B cell (primary cell): ENCODE measurements at regions not wholly inside any gene's neighbourhood (a gene's known extent, or its start where the extent isn't known, plus 50 kb on each side); places are given as distances from the start of the nearest gene placed in this dataset.

Experiments used
- ATAC-seq: fragments of 200-7000 bp; cut with Tn5 transposase; one replicate; pipeline ENCODE4 v1.10.0; 2021; ENCODE audit warnings: low read depth, mild to moderate bottlenecking, moderate number of reproducible peaks, moderate library complexity
- CTCF ChIA-PET: fragments of 350-600 bp; sonication (Branson Sonifier 250); formaldehyde crosslinking; loops from one replicate; lab custom pipeline; 2021; ENCODE audit warnings: antibody characterized with exemption, inconsistent platforms; lab: Charles Lee
- POLR2A ChIA-PET: fragments of 350-600 bp; sonication (Branson Sonifier 250); formaldehyde crosslinking; loops from one replicate; lab custom pipeline; 2021; ENCODE audit warnings: antibody characterized with exemption; lab: Charles Lee
- DNase-seq: peaks from one replicate; pipeline ENCODE4 v3.0.0; 2013
- H2AFZ ChIP-seq: 2 replicates; pipeline ENCODE4 v1.6.1; 2012; ENCODE audit warnings: mild to moderate bottlenecking, low read depth, low read length; ENCODE audit not compliant: insufficient read depth, poor library complexity, severe bottlenecking
- H3K27ac ChIP-seq, 2 donors: 1 replicate in 1 of 2; 2 replicates in 1 of 2; pipeline ENCODE4 v1.5.1; 2012 to 2013; ENCODE audit warnings: low read length in 2 of 2, mild to moderate bottlenecking in 2 of 2, moderate library complexity in 1 of 2
- H3K27me3 ChIP-seq, 4 experiments: fragments of 200-600 bp in 1 of 4; sonication (generic) in 1 of 4; replicated peaks in 1 of 4; 1 replicate in 2 of 4; 2 replicates in 2 of 4; pipeline versions ENCODE4 v1.6.1 to v1.7.0; 2013 to 2016; ENCODE audit warnings: low read length in 3 of 4, mild to moderate bottlenecking in 2 of 4, mixed read lengths in 1 of 4, moderate library complexity in 1 of 4; ENCODE audit not compliant: insufficient read depth in 4 of 4, control insufficient read depth in 3 of 4; ENCODE audit errors: control extremely low read depth in 1 of 4
- H3K36me3 ChIP-seq, 2 experiments: replicated peaks in 1 of 2; 1 replicate in 1 of 2; 2 replicates in 1 of 2; pipeline versions ENCODE4 v1.6.1 to v1.7.1; 2013; ENCODE audit warnings: low read length in 1 of 2; ENCODE audit not compliant: insufficient read depth in 2 of 2, control insufficient read depth in 1 of 2; ENCODE audit errors: control extremely low read depth in 1 of 2, extremely low read depth in 1 of 2
- H3K4me1 ChIP-seq, 2 donors: fragments of 200-600 bp in 1 of 2; sonication (generic) in 1 of 2; 1 replicate in 1 of 2; 2 replicates in 1 of 2; pipeline versions ENCODE4 v1.5.1 to v1.6.1; 2013 to 2017; ENCODE audit warnings: low read length in 2 of 2; ENCODE audit not compliant: control insufficient read depth in 2 of 2, insufficient read depth in 2 of 2
- H3K4me2 ChIP-seq: replicated peaks from 2 replicates; pipeline ENCODE3; 2012; ENCODE audit warnings: mild to moderate bottlenecking, low read depth, low read length; ENCODE audit not compliant: poor library complexity, severe bottlenecking
- H3K4me3 ChIP-seq, 5 experiments: fragments of 200-600 bp in 1 of 5; sonication (generic) in 1 of 5; 1 replicate in 3 of 5; 2 replicates in 2 of 5; pipeline versions ENCODE4 v1.5.1 to v1.7.0; 2011 to 2016; ENCODE audit warnings: low read length in 4 of 5, mild to moderate bottlenecking in 4 of 5, low read depth in 2 of 5, control low read depth in 1 of 5, moderate library complexity in 1 of 5; ENCODE audit not compliant: insufficient read depth in 1 of 5; ENCODE audit errors: control extremely low read depth in 1 of 5, extremely low read depth in 1 of 5
- H3K79me2 ChIP-seq: fragments of 200-600 bp; sonication (generic); one replicate; pipeline ENCODE4 v1.6.0; 2016; ENCODE audit warnings: low read length; ENCODE audit not compliant: control insufficient read depth, insufficient read depth
- H3K9ac ChIP-seq: fragments of 200-600 bp; sonication (generic); 2 replicates; pipeline ENCODE4 v1.6.1; 2017; ENCODE audit warnings: mild to moderate bottlenecking, low read length, moderate library complexity
- H3K9me3 ChIP-seq, 3 donors: one replicate each; pipeline versions ENCODE4 v1.6.1 to v1.7.1; 2013; ENCODE audit warnings: low read length in 2 of 3; ENCODE audit not compliant: control insufficient read depth in 2 of 3, insufficient read depth in 1 of 3; ENCODE audit errors: control extremely low read depth in 1 of 3
- H4K20me1 ChIP-seq: 2 replicates; pipeline ENCODE4 v1.6.0; 2012; ENCODE audit warnings: mild to moderate bottlenecking, low read length; ENCODE audit not compliant: insufficient read depth, control insufficient read depth, poor library complexity, severe bottlenecking
- H3K27ac Mint-ChIP-seq: one replicate; pipeline ENCODE4 v1.8.0; 2021; ENCODE audit warnings: mixed read lengths
- H3K27me3 Mint-ChIP-seq: one replicate; pipeline ENCODE4 v1.8.0; 2021; ENCODE audit warnings: mixed read lengths
- H3K4me1 Mint-ChIP-seq: one replicate; pipeline ENCODE4 v1.8.0; 2021; ENCODE audit warnings: mixed read lengths
- H3K4me3 Mint-ChIP-seq: one replicate; pipeline ENCODE4 v1.8.0; 2021; ENCODE audit warnings: mixed read lengths
- H3K9me3 Mint-ChIP-seq: one replicate; pipeline ENCODE4 v1.8.0; 2022; ENCODE audit warnings: mixed read lengths; ENCODE audit not compliant: insufficient read depth
- CTCF ChIP-seq: fragments of 200-600 bp; IDR thresholded peaks from one replicate; pipeline ENCODE4 v1.8.0; 2022; ENCODE audit warnings: antibody characterized with exemption, mild to moderate bottlenecking
- EZH2 ChIP-seq: IDR thresholded peaks from 2 replicates; pipeline ENCODE4 v1.6.1; 2012; ENCODE audit warnings: borderline replicate concordance, low read depth, mild to moderate bottlenecking, moderate library complexity, low read length; ENCODE audit not compliant: insufficient read depth, poor library complexity, severe bottlenecking
- WGBS: methylation state at CpG from one replicate; pipeline ENCODE4 v1.1.5; 2013; ENCODE audit warnings: missing lambda C conversion rate; ENCODE audit not compliant: insufficient coverage; 5-methylcytosine and 5-hydroxymethylcytosine counted together
- intact Hi-C: fragments of 100-400 bp; cut with micrococcal nuclease; formaldehyde crosslinking; loops from one replicate; pipeline ENCODE4 v1.10.0; 2022

- Histone ChIP-seq H3K36me3 (no peaks in the 10 kb centered on the region), H4K20me1 (no peaks in the 10 kb centered on the region), H3K4me2 (no peak overlapping the region), H3K9me3 (peaks cover 0 to 7% (median 0%) of the 10 kb centered on the region in 3 donors), H3K27ac (no peak overlapping the region), H2AFZ (no peak overlapping the region), H3K4me3 (no peak overlapping the region), H3K9ac (no peak overlapping the region), H3K79me2 (no peaks in the 10 kb centered on the region), H3K27me3 (no peaks in the 10 kb centered on the region), H3K4me1 (no peaks in the 10 kb centered on the region)
- no peak for DNase-seq
- Mint-ChIP-seq H3K9me3 (no peaks in the 10 kb centered on the region), H3K27me3 (no peaks in the 10 kb centered on the region), H3K27ac (no peak overlapping the region), H3K4me3 (no peak overlapping the region), H3K4me1 (no peaks in the 10 kb centered on the region)
- ATAC-seq = no peak
- WGBS = 95% methylated on average over 7 of the region's 7 CpGs
- ChIA-PET CTCF (no interaction called here), POLR2A (no interaction called here)
- no peak for TF ChIP-seq CTCF
- TF ChIP-seq EZH2 = no peak
- intact Hi-C loops = no loop called here
Observed at GRCh38 chr2:78677774-78678173, 347.7 kb upstream of the REG3G start.

GRCh38 chr2:78681386-78681785, 344.1 kb upstream of the REG3G start:
- H3K79me2 ChIP-seq = no peaks in the 10 kb centered on the region
- intact Hi-C loops = no loop called here
- no peak for TF ChIP-seq CTCF
- TF ChIP-seq EZH2 = no peak
- Mint-ChIP-seq H3K4me3 (no peak overlapping the region), H3K9me3 (no peaks in the 10 kb centered on the region), H3K27me3 (no peaks in the 10 kb centered on the region), H3K27ac (no peak overlapping the region), H3K4me1 (no peaks in the 10 kb centered on the region)
- ChIA-PET POLR2A (no interaction called here), CTCF (no interaction called here)
- no peak overlapping the region for H3K4me2 ChIP-seq
- H3K36me3 ChIP-seq = no peaks in the 10 kb centered on the region
- H3K27me3 ChIP-seq = no peaks in the 10 kb centered on the region
- H3K27ac ChIP-seq = no peak overlapping the region
- no peak overlapping the region for H2AFZ ChIP-seq
- WGBS = 100% methylated on average over 3 of the region's 4 CpGs
- no peak for DNase-seq
- no peaks in the 10 kb centered on the region for H4K20me1 ChIP-seq
- ATAC-seq = no peak
- peaks cover 0 to 7% (median 0%) of the 10 kb centered on the region in 3 donors for H3K9me3 ChIP-seq
- H3K9ac ChIP-seq = no peak overlapping the region
- no peak overlapping the region for H3K4me3 ChIP-seq
- H3K4me1 ChIP-seq = no peaks in the 10 kb centered on the region
